PC-3 (cell line): ENCODE measurements at regions not wholly inside any gene's neighbourhood (a gene's known extent, or its start where the extent isn't known, plus 50 kb on each side); places are given as distances from the start of the nearest gene placed in this dataset.

Experiments
- ATAC-seq: fragments of 200-7000 bp; cut with Tn5 transposase; 2 replicates; pipeline ENCODE4 v1.9.1; 2020; ENCODE audit warnings: mild to moderate bottlenecking, moderate library complexity
- BruUV-seq: library from RNA; stranded (reverse); fragments of 400-500 nt; replicated peaks from 2 replicates; lab custom pipeline; 2021; lab: Mats Ljungman, UMichigan
- CTCF ChIA-PET: fragments of 300-600 bp; sonication (Branson Sonifier 250); formaldehyde crosslinking; loops from one replicate; lab custom pipeline; 2022; ENCODE audit warnings: antibody characterized with exemption; lab: Charles Lee
- POLR2A ChIA-PET: fragments of 300-600 bp; sonication (Branson Sonifier 250); formaldehyde crosslinking; loops from one replicate; lab custom pipeline; 2022; ENCODE audit warnings: antibody characterized with exemption; ENCODE audit not compliant: unreplicated experiment; lab: Charles Lee
- DNase-seq: peaks from one replicate; pipeline ENCODE4 v3.0.0-alpha.2; 2015
- H2AFZ ChIP-seq: fragments of 300-600 bp; sonication (generic); 2 replicates; pipeline ENCODE4 v1.6.0; 2016; ENCODE audit warnings: antibody characterized with exemption, low read length
- H3F3A ChIP-seq: fragments of 300-600 bp; sonication (generic); one replicate; pipeline ENCODE4 v1.6.0; 2017; ENCODE audit warnings: antibody characterized with exemption, low read length, control low read depth, mild to moderate bottlenecking; ENCODE audit not compliant: unreplicated experiment
- H3K27ac ChIP-seq: fragments of 300-600 bp; sonication (generic); 2 replicates; pipeline ENCODE4 v1.5.1; 2016; ENCODE audit warnings: mild to moderate bottlenecking, low read length
- H3K27me3 ChIP-seq: fragments of 300-600 bp; sonication (generic); 2 replicates; pipeline ENCODE4 v1.6.1; 2016; ENCODE audit warnings: low read length, mixed read lengths
- H3K36me3 ChIP-seq: fragments of 300-600 bp; sonication (generic); 2 replicates; pipeline ENCODE4 v1.6.1; 2016; ENCODE audit warnings: low read depth, mixed run types, low read length, mixed read lengths
- H3K4me1 ChIP-seq: fragments of 300-600 bp; sonication (generic); 2 replicates; pipeline ENCODE4 v1.5.1; 2016; ENCODE audit warnings: low read length; ENCODE audit not compliant: insufficient read depth
- H3K4me2 ChIP-seq: fragments of 300-600 bp; sonication (generic); 2 replicates; pipeline ENCODE4 v1.6.0; 2016; ENCODE audit warnings: low read length
- H3K4me3 ChIP-seq: fragments of 300-600 bp; sonication (generic); 2 replicates; pipeline ENCODE4 v1.5.1; 2016; ENCODE audit warnings: mild to moderate bottlenecking, low read length, mixed read lengths
- H3K79me2 ChIP-seq: fragments of 300-600 bp; sonication (generic); 2 replicates; pipeline ENCODE4 v1.6.1; 2017; ENCODE audit warnings: low read length, mixed read lengths
- H3K9ac ChIP-seq: fragments of 300-600 bp; sonication (generic); 2 replicates; pipeline ENCODE4 v1.6.0; 2016; ENCODE audit warnings: mild to moderate bottlenecking, low read length
- H3K9me2 ChIP-seq: fragments of 300-600 bp; sonication (generic); replicated peaks from 2 replicates; pipeline ENCODE4 v1.6.1; 2016; ENCODE audit warnings: mixed run types, low read length, mixed read lengths
- H3K9me3 ChIP-seq: fragments of 300-600 bp; sonication (generic); 2 replicates; pipeline ENCODE4 v1.6.1; 2016; ENCODE audit warnings: low read length, mixed read lengths
- H4K20me1 ChIP-seq: fragments of 300-600 bp; sonication (generic); 2 replicates; pipeline ENCODE4 v1.6.1; 2016; ENCODE audit warnings: low read length, mixed read lengths
- CTCF ChIP-seq: fragments of 300-600 bp; sonication (generic); conservative IDR thresholded peaks from 2 replicates; pipeline ENCODE4 v1.5.1; 2017; ENCODE audit warnings: antibody characterized with exemption, low read depth, mild to moderate bottlenecking, low read length
- EZH2 ChIP-seq: fragments of 300-600 bp; sonication (generic); IDR thresholded peaks from one replicate; pipeline ENCODE4 v1.6.1; 2017; ENCODE audit warnings: antibody characterized with exemption, mild to moderate bottlenecking, low read length; ENCODE audit not compliant: unreplicated experiment
- EZH2phosphoT487 ChIP-seq: fragments of 300-600 bp; sonication (generic); IDR thresholded peaks from 2 replicates; pipeline ENCODE4 v1.6.1; 2018; ENCODE audit warnings: mild to moderate bottlenecking, antibody characterized with exemption, low read length, borderline replicate concordance
- intact Hi-C: fragments of 100-400 bp; cut with micrococcal nuclease; formaldehyde crosslinking; loops from 2 replicates; pipeline ENCODE4 v1.9.0; 2023

DNA sequence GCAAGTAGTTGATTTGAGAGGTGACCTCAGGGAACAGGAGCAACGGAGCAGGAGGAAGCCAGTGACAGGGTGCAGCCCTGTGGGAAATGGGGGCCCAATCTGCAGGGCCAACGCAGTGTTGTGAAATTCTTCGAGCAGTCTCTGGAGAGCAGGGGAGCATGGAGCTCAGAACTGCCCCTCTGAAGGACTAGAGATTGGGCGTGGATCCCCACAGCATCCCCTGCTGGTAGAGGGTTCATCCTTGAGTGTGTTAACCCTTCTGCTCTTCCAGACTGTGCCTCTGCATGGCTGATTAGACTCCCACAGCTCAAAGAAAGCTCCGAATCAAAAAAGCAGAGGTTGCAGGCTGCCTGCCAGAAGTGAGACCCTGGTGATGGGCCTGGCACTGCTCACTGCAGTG lies 77.9 kb upstream of the UQCRFS1 start:
- H3K4me3 ChIP-seq, result no peak overlapping the region
- no peak overlapping the region for H3K4me2 ChIP-seq
- ATAC-seq, result no peak
- H4K20me1 ChIP-seq, result no peaks in the 10 kb centered on the region
- TF ChIP-seq EZH2phosphoT487 (no peak), CTCF (no peak), EZH2 (no peak)
- ChIA-PET POLR2A (no interaction called here), CTCF (no interaction called here)
- no peaks in the 10 kb centered on the region for H3K36me3 ChIP-seq
- H3K79me2 ChIP-seq, result no peaks in the 10 kb centered on the region
- H3F3A ChIP-seq, result no peaks in the 10 kb centered on the region
- H2AFZ ChIP-seq, result no peak overlapping the region
- no peaks in the 10 kb centered on the region for H3K9me2 ChIP-seq
- H3K9me3 ChIP-seq, result no peaks in the 10 kb centered on the region
- DNase-seq, result no peak
- no peaks in the 10 kb centered on the region for H3K27me3 ChIP-seq
- no peak overlapping the region for H3K9ac ChIP-seq
- intact Hi-C loops, result no loop called here
- no peak overlapping the region for H3K27ac ChIP-seq
- no peaks in the 10 kb centered on the region for H3K4me1 ChIP-seq
- no TSS peak for BruUV-seq

GRCh38 chr19:29292153-29292552 lies 79.2 kb upstream of the UQCRFS1 start:
- Histone ChIP-seq H3K9me2 (no peaks in the 10 kb centered on the region), H3K79me2 (no peaks in the 10 kb centered on the region), H3K4me3 (no peak overlapping the region), H2AFZ (no peak overlapping the region), H3K9ac (no peak overlapping the region), H4K20me1 (no peaks in the 10 kb centered on the region), H3K4me1 (no peaks in the 10 kb centered on the region), H3K36me3 (no peaks in the 10 kb centered on the region), H3K27me3 (no peaks in the 10 kb centered on the region), H3K9me3 (no peaks in the 10 kb centered on the region), H3F3A (no peaks in the 10 kb centered on the region), H3K27ac (no peak overlapping the region), H3K4me2 (no peak overlapping the region)
- BruUV-seq, result no TSS peak
- TF ChIP-seq CTCF, result no peak
- TF ChIP-seq EZH2, result no peak
- TF ChIP-seq EZH2phosphoT487, result no peak
- ChIA-PET CTCF (no interaction called here), POLR2A (no interaction called here)
- no peak for DNase-seq
- ATAC-seq, result no peak
- intact Hi-C loops, result no loop called here

DNA sequence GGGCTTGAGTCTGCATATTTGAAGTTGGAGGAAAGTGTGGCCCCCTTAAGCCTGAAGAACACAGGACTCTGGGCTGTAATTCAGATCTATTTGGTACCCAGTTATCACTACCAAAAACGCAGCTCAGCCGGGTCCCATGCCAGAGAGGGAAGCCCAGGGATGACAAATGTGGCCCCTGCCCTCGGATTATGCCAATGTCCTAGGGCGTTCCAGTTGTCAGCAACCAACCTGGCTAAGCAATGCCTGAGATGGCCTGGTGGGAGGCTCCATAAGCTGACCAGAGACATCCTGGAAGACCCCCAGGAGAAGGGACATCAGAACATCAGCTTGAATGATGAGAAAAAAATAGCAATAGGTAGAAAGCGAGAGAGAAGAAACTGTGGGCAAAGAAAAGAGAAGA lies 79.6 kb upstream of the UQCRFS1 start:
- Histone ChIP-seq H2AFZ (no peak overlapping the region), H3K36me3 (no peaks in the 10 kb centered on the region), H3K9ac (no peak overlapping the region), H3K9me3 (no peaks in the 10 kb centered on the region), H3K4me2 (no peak overlapping the region), H3K27ac (no peak overlapping the region), H3F3A (no peaks in the 10 kb centered on the region), H3K27me3 (no peaks in the 10 kb centered on the region), H3K79me2 (no peaks in the 10 kb centered on the region), H3K4me1 (no peaks in the 10 kb centered on the region), H4K20me1 (no peaks in the 10 kb centered on the region), H3K9me2 (no peaks in the 10 kb centered on the region), H3K4me3 (no peak overlapping the region)
- no peak for TF ChIP-seq CTCF
- no peak for TF ChIP-seq EZH2
- TF ChIP-seq EZH2phosphoT487, result no peak
- CTCF ChIA-PET, result no interaction called here
- ATAC-seq, result no peak
- POLR2A ChIA-PET, result no interaction called here
- intact Hi-C loops, result no loop called here
- BruUV-seq, result no TSS peak
- no peak for DNase-seq
